Gastroesophageal sphincter (tissue), 3 donors: ENCODE measurements at regions not wholly inside any gene's neighbourhood (a gene's known extent, or its start where the extent isn't known, plus 50 kb on each side); places are given as distances from the start of the nearest gene placed in this dataset.

ENCODE experiments used
- EP300 ChIP-seq: sonication (generic); formaldehyde crosslinking; IDR thresholded peaks from one replicate; pipeline ENCODE4 v1.6.1; 2017; ENCODE audit warnings: antibody characterized with exemption, mild to moderate bottlenecking
- POLR2A ChIP-seq, 2 donors: fragments of 450-650 bp; IDR thresholded peaks; one replicate each; pipeline ENCODE4 v1.6.1; 2017; ENCODE audit warnings: antibody characterized with exemption in 2 of 2, mild to moderate bottlenecking in 2 of 2, moderate library complexity in 1 of 2
- POLR2AphosphoS5 ChIP-seq: sonication (generic); formaldehyde crosslinking; IDR thresholded peaks from one replicate; pipeline ENCODE4 v1.6.1; 2017; ENCODE audit warnings: antibody characterized with exemption
- TF ChIP-seq, protein P1 (sequence below), 4 experiments: fragments of 200-600 bp in 2 of 4; fragments of 450-650 bp in 2 of 4; sonication (generic) in 1 of 4; IDR thresholded peaks; one replicate each; pipeline ENCODE4 v1.5.1; 2017 to 2019; ENCODE audit warnings: antibody characterized with exemption in 4 of 4, mild to moderate bottlenecking in 2 of 4, moderate library complexity in 2 of 4

DNA sequence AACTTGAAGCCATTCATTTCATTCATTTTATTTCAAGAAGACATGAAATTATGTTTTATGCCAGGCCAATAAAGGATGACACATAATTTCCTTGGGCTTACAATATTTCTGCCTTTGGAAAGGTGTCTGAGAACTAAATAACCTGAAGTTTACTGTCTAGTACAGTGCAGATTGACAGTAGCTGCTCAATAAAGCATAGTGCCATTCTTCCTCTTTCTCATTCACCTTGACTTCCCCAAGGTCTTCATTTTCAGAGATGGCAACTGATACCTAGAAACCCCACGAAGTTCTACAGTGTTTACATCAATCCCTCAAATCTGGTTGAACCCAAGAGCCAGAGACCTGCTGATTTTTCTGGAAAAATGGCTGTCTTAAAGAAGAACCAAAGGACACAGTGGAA is 144.3 kb upstream of the SYN3 start:
- TF ChIP-seq, protein P1, sequence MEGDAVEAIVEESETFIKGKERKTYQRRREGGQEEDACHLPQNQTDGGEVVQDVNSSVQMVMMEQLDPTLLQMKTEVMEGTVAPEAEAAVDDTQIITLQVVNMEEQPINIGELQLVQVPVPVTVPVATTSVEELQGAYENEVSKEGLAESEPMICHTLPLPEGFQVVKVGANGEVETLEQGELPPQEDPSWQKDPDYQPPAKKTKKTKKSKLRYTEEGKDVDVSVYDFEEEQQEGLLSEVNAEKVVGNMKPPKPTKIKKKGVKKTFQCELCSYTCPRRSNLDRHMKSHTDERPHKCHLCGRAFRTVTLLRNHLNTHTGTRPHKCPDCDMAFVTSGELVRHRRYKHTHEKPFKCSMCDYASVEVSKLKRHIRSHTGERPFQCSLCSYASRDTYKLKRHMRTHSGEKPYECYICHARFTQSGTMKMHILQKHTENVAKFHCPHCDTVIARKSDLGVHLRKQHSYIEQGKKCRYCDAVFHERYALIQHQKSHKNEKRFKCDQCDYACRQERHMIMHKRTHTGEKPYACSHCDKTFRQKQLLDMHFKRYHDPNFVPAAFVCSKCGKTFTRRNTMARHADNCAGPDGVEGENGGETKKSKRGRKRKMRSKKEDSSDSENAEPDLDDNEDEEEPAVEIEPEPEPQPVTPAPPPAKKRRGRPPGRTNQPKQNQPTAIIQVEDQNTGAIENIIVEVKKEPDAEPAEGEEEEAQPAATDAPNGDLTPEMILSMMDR (IDR thresholded peaks at IDR 0.05): no peak
- TF ChIP-seq POLR2AphosphoS5 (no peak), POLR2A (IDR thresholded peaks at IDR 0.05) (no peak), EP300 (no peak)
